Memory B cell (primary cell): ENCODE measurements at regions not wholly inside any gene's neighbourhood (a gene's known extent, or its start where the extent isn't known, plus 50 kb on each side); places are given as distances from the start of the nearest gene placed in this dataset.
"Not testable (repeated sequence)": the region's sequence is repeated elsewhere in the genome, so short reads cannot be mapped to it uniquely, and the experiment has no call there.

ENCODE experiments used
- ATAC-seq: fragments of 150-1000 bp; cut with Tn5 transposase; 2 replicates; pipeline ENCODE4 v1.10.0; 2021; ENCODE audit warnings: low read depth, mild to moderate bottlenecking, moderate library complexity
- DNase-seq, 2 donors: peaks; one replicate each; pipeline ENCODE4 v3.0.0; 2022; ENCODE audit warnings: low spot score in 2 of 2
- H3K27ac Mint-ChIP-seq: one replicate; pipeline ENCODE4 v1.8.0; 2022; ENCODE audit warnings: mild to moderate bottlenecking, moderate library complexity, mixed read lengths
- H3K27me3 Mint-ChIP-seq: one replicate; pipeline ENCODE4 v1.8.0; 2022; ENCODE audit warnings: mixed read lengths
- H3K36me3 Mint-ChIP-seq: one replicate; pipeline ENCODE4 v1.8.0; 2022; ENCODE audit warnings: mild to moderate bottlenecking, mixed read lengths
- H3K4me1 Mint-ChIP-seq: one replicate; pipeline ENCODE4 v1.8.0; 2022; ENCODE audit warnings: mixed read lengths
- H3K4me3 Mint-ChIP-seq: one replicate; pipeline ENCODE4 v1.8.0; 2022; ENCODE audit warnings: mild to moderate bottlenecking, moderate library complexity, mixed read lengths
- H3K9me3 Mint-ChIP-seq: one replicate; pipeline ENCODE4 v1.8.0; 2022; ENCODE audit warnings: mixed read lengths

DNA sequence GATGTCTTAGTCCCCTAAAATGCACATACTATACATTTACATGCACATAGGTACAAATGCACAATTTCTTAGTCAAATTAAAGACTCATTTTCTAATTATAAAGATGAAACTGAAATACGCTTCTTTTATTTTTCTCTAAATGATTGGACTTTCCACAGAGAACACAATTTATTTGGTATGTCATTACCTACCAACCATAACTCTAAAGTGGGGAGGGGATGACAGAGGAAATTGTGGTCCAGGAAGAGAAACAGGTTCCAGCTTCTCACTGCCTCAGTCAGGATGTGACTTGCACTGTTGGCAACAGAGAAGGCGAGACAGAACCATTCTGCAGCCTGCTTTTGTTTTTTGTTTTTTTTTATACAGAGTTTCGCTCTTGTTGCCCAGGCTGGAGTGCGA lies 1189.2 kb downstream of the PLA2G4A start:
- H3K36me3 Mint-ChIP-seq, result no peaks in the 10 kb centered on the region
- H3K27me3 Mint-ChIP-seq, result no peaks in the 10 kb centered on the region
- no peak overlapping the region for H3K27ac Mint-ChIP-seq
- no peak overlapping the region for H3K4me3 Mint-ChIP-seq
- H3K4me1 Mint-ChIP-seq, result no peaks in the 10 kb centered on the region
- peaks cover 3% of the 10 kb centered on the region for H3K9me3 Mint-ChIP-seq
- ATAC-seq (no peak), DNase-seq (no peak)

DNA sequence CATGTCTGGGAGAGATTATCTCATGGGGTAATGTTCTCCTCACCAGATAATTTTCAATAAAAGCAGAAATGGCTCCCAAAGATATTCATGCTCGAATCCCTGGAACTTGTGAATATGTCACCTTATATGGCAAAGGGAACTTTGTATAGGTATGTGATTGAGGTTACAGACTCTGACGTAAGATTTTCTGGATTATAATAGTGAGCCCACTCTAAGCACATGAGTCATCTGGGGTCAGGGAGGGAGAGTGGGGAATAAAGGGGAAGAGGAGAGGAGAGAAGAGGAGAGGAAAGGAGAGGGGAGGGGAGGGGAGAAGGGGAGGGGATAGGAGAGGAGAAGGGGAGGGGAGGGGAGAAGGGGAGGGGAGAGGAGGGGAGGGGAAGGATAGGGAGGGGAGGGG lies 1193.9 kb downstream of the PLA2G4A start:
- peaks cover 6% of the 10 kb centered on the region for H3K9me3 Mint-ChIP-seq
- DNase-seq (no peak), ATAC-seq (no peak)
- no peak overlapping the region for H3K27ac Mint-ChIP-seq
- H3K4me3 Mint-ChIP-seq, result no peak overlapping the region
- no peaks in the 10 kb centered on the region for H3K4me1 Mint-ChIP-seq
- H3K27me3 Mint-ChIP-seq, result no peaks in the 10 kb centered on the region
- H3K36me3 Mint-ChIP-seq, result no peaks in the 10 kb centered on the region

GRCh38 chr1:188023206-188023605 lies 1194.5 kb downstream of the PLA2G4A start:
- Mint-ChIP-seq H3K27me3 (no peaks in the 10 kb centered on the region), H3K36me3 (no peaks in the 10 kb centered on the region), H3K4me3 (no peak overlapping the region), H3K9me3 (peaks cover 6% of the 10 kb centered on the region), H3K4me1 (no peaks in the 10 kb centered on the region), H3K27ac (no peak overlapping the region)
- no peak for DNase-seq
- no peak for ATAC-seq

DNA sequence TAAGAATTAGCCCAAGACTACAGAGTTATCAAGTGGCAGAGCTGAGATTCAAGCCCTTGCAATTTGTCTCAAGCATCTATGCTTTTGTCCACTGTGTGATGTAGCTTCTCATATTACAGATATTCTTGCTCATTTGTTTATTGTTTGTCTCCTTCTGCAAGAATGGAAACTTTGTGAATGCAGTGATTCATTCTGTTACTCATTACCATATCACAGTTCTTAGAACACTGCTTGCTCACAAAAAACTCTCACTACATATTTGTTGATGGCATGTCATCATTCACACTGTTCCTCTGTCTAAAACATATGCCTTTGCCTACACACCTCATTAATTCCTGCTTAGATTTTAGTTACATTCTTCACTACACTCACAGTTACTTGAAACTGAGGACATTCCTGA lies 1198.9 kb downstream of the PLA2G4A start:
- Mint-ChIP-seq H3K27ac (no peak overlapping the region), H3K4me3 (no peak overlapping the region), H3K9me3 (peaks cover 2% of the 10 kb centered on the region), H3K27me3 (no peaks in the 10 kb centered on the region), H3K4me1 (no peaks in the 10 kb centered on the region), H3K36me3 (no peaks in the 10 kb centered on the region)
- DNase-seq (no peak), ATAC-seq (no peak)

- not testable (repeated sequence) for ATAC-seq, DNase-seq, H3K9me3 Mint-ChIP-seq, H3K27me3 Mint-ChIP-seq, H3K27ac Mint-ChIP-seq, H3K4me3 Mint-ChIP-seq, H3K36me3 Mint-ChIP-seq, H3K4me1 Mint-ChIP-seq
Measured at GRCh38 chr1:188037572-188037971, 1208.8 kb downstream of the PLA2G4A start.

GRCh38 chr1:188043536-188044245 lies 1214.9 kb downstream of the PLA2G4A start:
- Mint-ChIP-seq H3K27me3 (no peaks in the 10 kb centered on the region), H3K9me3 (peaks cover 4% of the 10 kb centered on the region), H3K27ac (no peak overlapping the region), H3K4me1 (no peaks in the 10 kb centered on the region), H3K4me3 (no peak overlapping the region), H3K36me3 (no peaks in the 10 kb centered on the region)
- DNase-seq (no peak), ATAC-seq (no peak)

DNA sequence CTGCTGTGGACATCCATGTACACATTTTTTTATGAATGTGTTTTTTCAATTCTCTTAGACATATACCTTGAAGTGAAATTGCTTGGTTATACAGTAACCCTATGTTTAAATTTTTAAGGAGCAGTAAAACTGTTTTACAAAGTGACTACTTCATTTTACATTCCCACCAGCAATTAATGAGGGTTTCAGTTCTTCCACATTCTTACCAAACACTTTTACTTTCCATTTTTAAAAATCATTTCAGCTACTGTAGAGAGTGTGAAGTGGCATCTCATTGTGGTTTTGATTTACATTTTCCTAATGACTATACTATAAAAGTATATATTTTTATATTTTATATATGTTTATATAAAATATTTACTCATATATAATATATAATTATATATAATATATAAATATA lies 1221.5 kb downstream of the PLA2G4A start:
- Mint-ChIP-seq H3K27me3 (no peaks in the 10 kb centered on the region), H3K9me3 (peaks cover 2% of the 10 kb centered on the region), H3K36me3 (no peaks in the 10 kb centered on the region), H3K4me1 (no peaks in the 10 kb centered on the region), H3K4me3 (no peak overlapping the region), H3K27ac (no peak overlapping the region)
- ATAC-seq (no peak), DNase-seq (no peak)

DNA sequence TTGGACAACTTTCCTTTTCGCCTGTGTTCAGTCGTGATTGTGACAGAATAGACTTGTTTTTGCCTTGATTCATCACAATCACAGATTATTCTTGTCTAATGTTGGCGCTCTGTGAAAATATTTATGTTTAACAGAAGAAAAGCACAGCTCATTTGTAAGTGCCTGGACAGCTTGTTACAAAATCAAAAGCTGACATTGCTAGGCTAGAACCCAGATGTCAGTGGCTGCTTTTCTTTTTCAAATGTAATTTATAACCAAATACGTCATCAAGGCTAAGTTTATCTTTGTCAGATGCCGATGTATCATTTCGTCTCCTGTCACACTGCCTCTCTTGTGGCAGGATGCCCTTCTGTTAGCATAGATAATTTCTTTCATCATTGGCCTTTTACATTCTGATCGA lies 1227.3 kb downstream of the PLA2G4A start:
- H3K36me3 Mint-ChIP-seq, result no peaks in the 10 kb centered on the region
- H3K9me3 Mint-ChIP-seq, result peaks cover 8% of the 10 kb centered on the region
- DNase-seq (no peak), ATAC-seq (no peak)
- no peak overlapping the region for H3K4me3 Mint-ChIP-seq
- no peaks in the 10 kb centered on the region for H3K27me3 Mint-ChIP-seq
- no peak overlapping the region for H3K27ac Mint-ChIP-seq
- no peaks in the 10 kb centered on the region for H3K4me1 Mint-ChIP-seq

- ATAC-seq (no peak), DNase-seq (no peak)
- H3K36me3 Mint-ChIP-seq, result no peaks in the 10 kb centered on the region
- H3K4me3 Mint-ChIP-seq, result no peak overlapping the region
- H3K4me1 Mint-ChIP-seq, result no peaks in the 10 kb centered on the region
- no peak overlapping the region for H3K27ac Mint-ChIP-seq
- no peaks in the 10 kb centered on the region for H3K27me3 Mint-ChIP-seq
- H3K9me3 Mint-ChIP-seq, result peaks cover 8% of the 10 kb centered on the region
Measured at GRCh38 chr1:188058801-188059200, 1230.1 kb downstream of the PLA2G4A start.

DNA sequence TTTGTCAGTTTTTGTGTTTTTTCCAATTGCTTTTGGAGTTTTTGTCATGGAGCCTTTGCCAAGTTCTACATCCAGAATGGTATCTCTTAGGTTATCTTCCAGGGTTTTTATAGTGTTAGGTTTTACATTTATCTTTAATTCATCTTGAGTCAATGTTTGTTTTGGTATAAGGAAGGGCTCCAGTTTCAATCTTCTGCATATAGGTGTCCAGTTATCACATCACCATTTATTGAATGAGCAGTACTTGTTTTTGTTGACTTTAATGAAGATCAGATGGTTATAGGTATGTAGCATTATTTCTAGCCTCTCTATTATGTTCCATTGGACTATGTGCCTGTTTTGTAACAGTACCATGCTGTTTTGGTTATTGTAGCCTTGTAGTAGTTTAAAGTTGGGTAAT lies 1233.1 kb downstream of the PLA2G4A start:
- H3K36me3 Mint-ChIP-seq, result no peaks in the 10 kb centered on the region
- no peak overlapping the region for H3K4me3 Mint-ChIP-seq
- H3K9me3 Mint-ChIP-seq, result peaks cover 12% of the 10 kb centered on the region

DNA sequence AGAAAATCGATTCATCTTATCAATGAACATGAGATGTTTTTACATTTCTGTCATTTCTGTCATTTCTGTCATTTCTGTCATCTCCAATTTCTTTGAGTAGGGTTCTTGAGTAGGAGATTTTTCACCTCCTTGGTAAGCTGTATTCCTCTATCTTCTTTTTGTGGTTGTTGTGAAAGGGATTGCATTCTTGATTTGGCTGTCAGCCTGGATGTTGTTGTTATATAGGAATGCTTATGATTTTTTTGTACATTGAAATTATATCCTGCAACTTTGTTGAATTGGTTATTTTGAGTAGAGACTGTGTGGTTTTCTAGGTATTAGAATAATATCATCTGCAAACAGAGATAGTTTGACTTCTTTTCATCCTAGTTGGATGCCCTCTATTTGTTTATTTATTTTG lies 1233.7 kb downstream of the PLA2G4A start:
- no peak overlapping the region for H3K27ac Mint-ChIP-seq
- H3K36me3 Mint-ChIP-seq, result no peaks in the 10 kb centered on the region
- H3K4me3 Mint-ChIP-seq, result no peak overlapping the region
- ATAC-seq (no peak), DNase-seq (no peak)
- no peaks in the 10 kb centered on the region for H3K27me3 Mint-ChIP-seq
- H3K9me3 Mint-ChIP-seq, result peaks cover 10% of the 10 kb centered on the region
- H3K4me1 Mint-ChIP-seq, result no peaks in the 10 kb centered on the region

More for the DNA sequence above, 1233.1 kb downstream of the PLA2G4A start:
- no peaks in the 10 kb centered on the region for H3K4me1 Mint-ChIP-seq
- DNase-seq (no peak), ATAC-seq (no peak)
- no peak overlapping the region for H3K27ac Mint-ChIP-seq
- H3K27me3 Mint-ChIP-seq, result no peaks in the 10 kb centered on the region

GRCh38 chr1:188065917-188066316 lies 1237.2 kb downstream of the PLA2G4A start:
- ATAC-seq (no peak), DNase-seq (no peak)
- Mint-ChIP-seq H3K27me3 (no peaks in the 10 kb centered on the region), H3K27ac (no peak overlapping the region), H3K9me3 (peaks cover 11% of the 10 kb centered on the region), H3K36me3 (no peaks in the 10 kb centered on the region), H3K4me3 (no peak overlapping the region), H3K4me1 (no peaks in the 10 kb centered on the region)

DNA sequence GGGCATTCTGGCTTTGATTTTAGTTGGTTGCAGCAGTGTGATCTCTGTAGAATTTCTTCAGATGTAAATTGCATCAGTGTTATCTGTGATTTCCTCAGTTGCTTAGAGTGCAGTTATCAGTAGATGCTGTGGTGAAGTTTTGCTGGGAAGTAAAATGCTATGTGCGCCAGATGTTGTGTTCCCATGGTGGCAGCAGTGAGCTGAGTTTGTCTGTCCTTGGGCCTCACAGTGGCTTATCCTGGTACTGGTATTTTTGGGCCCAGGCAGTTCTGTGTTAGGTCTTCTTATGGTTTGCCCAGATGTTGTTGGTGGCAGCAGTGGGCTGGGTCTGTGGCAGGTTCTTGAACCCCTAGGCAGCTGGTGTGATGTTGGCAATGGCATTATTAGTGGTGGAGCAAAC lies 1242.1 kb downstream of the PLA2G4A start:
- Mint-ChIP-seq H3K4me3 (no peak overlapping the region), H3K36me3 (no peaks in the 10 kb centered on the region), H3K27me3 (no peaks in the 10 kb centered on the region), H3K27ac (no peak overlapping the region), H3K4me1 (no peaks in the 10 kb centered on the region), H3K9me3 (peaks cover 17% of the 10 kb centered on the region)
- ATAC-seq, result no peak
- DNase-seq, result no peak

DNA sequence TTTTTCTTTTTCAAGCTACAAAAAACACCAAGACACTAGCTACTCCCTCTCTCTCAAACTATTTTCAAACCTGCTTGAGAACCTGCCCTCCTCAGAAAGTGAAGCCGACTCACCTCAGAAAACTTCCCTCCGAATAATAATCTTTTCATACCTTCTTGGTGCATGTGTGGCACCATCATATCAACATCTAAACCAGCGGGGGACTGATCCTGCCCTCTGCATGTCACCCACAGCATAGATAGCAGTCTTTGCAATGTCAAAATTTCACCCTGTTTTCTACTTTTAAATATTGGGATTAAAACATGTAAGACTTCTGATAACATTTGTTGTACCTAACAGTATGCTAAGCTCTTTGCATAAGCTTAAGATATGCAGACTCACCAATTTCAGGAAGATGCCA lies 1260.3 kb downstream of the PLA2G4A start:
- ATAC-seq, result no peak
- no peaks in the 10 kb centered on the region for H3K27me3 Mint-ChIP-seq
- H3K4me3 Mint-ChIP-seq, result no peak overlapping the region

DNA sequence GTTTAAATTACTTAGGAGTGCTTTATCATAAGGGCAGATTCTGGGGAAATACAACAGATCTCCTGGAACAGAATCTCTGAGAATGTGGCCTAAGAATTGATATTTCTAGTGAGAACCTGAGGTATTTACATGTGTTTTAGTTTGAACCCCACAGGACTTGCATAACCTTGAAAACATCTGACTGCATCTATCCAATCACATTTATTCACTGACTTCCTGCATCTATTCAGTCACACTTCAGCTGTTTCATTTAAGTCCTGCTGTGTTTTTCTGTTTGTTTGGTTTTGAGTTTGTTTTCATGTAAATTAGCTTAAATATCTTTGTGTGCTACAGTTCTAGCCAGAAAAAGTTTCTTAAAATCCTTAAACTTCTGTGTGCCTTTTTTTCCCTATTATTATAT lies 1260.7 kb downstream of the PLA2G4A start:
- Mint-ChIP-seq H3K9me3 (peaks cover 6% of the 10 kb centered on the region), H3K36me3 (no peaks in the 10 kb centered on the region), H3K27me3 (no peaks in the 10 kb centered on the region), H3K27ac (no peak overlapping the region), H3K4me3 (no peak overlapping the region), H3K4me1 (no peaks in the 10 kb centered on the region)
- ATAC-seq (no peak), DNase-seq (no peak)

More for the DNA sequence above, 1260.3 kb downstream of the PLA2G4A start:
- DNase-seq, result no peak
- peaks cover 6% of the 10 kb centered on the region for H3K9me3 Mint-ChIP-seq
- H3K27ac Mint-ChIP-seq, result no peak overlapping the region
- H3K4me1 Mint-ChIP-seq, result no peaks in the 10 kb centered on the region
- H3K36me3 Mint-ChIP-seq, result no peaks in the 10 kb centered on the region
